LNCaP clone FGC (cell line): ENCODE measurements at regions not wholly inside any gene's neighbourhood (a gene's known extent, or its start where the extent isn't known, plus 50 kb on each side); places are given as distances from the start of the nearest gene placed in this dataset.

ENCODE experiments used
- DNase-seq: peaks from one replicate; pipeline ENCODE4 v3.0.0-alpha.2; 2011; ENCODE audit warnings: low read depth
- H3K4me3 ChIP-seq: 2 replicates; pipeline ENCODE4 v1.5.1; 2011; ENCODE audit warnings: mild to moderate bottlenecking, low read depth, low read length, control low read depth
- CTCF ChIP-seq: IDR thresholded peaks from 2 replicates; pipeline ENCODE4 v1.5.1; 2012; ENCODE audit warnings: mild to moderate bottlenecking; ENCODE audit not compliant: control insufficient read depth, insufficient read depth; ENCODE audit errors: extremely low read depth

DNA sequence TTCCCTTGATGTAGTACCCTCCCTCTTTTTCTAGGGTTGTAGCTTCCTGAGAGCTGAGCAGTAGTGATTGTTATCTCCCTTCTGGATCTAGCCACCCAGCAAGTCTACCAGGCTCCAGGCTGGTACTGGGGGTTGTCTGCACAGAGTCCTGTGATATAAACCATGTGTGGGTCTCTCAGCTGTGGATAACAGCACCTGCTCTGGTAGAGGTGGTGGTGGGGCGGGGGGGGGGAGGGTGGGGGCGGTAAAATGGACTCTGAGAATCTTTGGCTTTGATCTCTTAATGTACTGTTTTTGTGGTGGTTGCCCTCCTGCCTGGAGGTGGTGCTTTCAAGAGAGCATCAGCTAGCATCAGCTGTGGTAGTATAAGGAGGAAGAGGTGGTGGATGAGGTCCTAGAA lies 302.0 kb upstream of the CHRM2 start:
- H3K4me3 ChIP-seq, result no peak overlapping the region

GRCh38 chr7:136555933-136556332 lies 312.5 kb upstream of the CHRM2 start:
- no peak for DNase-seq
- TF ChIP-seq CTCF, result no peak
- H3K4me3 ChIP-seq, result no peak overlapping the region

More for the DNA sequence above, 302.0 kb upstream of the CHRM2 start:
- no peak for TF ChIP-seq CTCF
- DNase-seq, result no peak

GRCh38 chr7:136551618-136552017 lies 316.8 kb upstream of the CHRM2 start:
- no peak for DNase-seq
- no peak for TF ChIP-seq CTCF
- H3K4me3 ChIP-seq, result no peak overlapping the region

DNA sequence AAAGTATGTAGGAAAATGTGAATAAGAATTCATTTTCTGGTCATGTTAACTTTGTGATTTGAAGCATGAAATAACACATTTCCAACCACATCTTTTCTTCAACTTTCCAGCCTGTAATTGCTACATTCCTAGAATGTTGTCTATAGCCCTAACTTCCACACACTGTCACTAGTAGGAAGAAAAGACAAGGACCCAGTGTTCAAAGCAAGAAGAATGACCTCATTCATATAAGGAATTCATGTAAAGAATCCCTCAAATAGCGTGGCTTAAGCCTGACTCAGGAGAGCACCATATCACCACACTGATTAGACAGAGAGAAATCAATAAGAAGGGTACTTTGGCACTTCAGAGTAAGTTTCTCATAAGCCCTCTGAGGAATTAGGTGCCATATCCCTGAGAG lies 318.7 kb upstream of the CHRM2 start:
- TF ChIP-seq CTCF, result no peak
- DNase-seq, result no peak
- no peak overlapping the region for H3K4me3 ChIP-seq

DNA sequence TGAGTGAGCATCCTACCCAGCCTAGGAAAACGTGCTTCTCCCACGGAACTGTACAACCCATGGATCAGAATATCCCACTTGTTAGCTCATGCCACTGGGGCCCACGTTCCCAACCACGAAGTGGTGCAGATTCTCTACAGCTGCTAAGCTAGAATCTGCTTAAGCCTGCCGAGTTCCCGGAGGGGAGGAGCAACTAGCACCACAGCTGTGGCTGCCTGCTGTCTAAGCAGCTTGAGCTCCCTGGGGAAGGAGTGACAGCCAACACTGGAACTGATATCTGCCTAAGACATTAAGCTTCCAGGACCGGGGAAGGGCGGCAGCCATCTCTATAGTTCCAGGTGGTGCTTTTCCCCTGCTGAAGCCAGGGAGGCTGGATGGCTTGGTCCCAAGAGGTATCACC lies 334.7 kb upstream of the CHRM2 start:
- TF ChIP-seq CTCF, result no peak
- DNase-seq, result no peak
- no peak overlapping the region for H3K4me3 ChIP-seq

GRCh38 chr7:136530831-136531230 lies 337.6 kb upstream of the CHRM2 start:
- DNase-seq, result no peak
- no peak for TF ChIP-seq CTCF
- no peak overlapping the region for H3K4me3 ChIP-seq

DNA sequence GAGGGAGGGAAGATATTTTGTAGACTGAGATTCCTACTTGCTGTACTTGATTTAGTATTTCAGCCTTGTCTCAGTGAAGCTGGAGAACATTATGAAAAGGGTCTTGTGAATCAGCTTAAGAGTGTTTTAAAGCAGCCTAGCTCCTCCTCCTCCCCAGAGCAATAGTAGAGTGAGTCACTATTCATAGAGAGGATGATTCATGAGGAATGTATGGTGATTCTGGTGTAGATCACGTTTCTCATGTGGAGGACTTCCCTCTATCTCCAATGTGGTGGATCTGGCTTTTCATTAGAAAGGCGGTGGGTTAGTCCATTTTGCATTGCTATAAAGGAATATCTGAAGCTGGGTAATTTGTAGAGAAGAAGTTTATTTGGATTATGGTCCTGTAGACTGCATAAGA lies 340.1 kb upstream of the CHRM2 start:
- H3K4me3 ChIP-seq, result no peak overlapping the region
- DNase-seq, result no peak
- TF ChIP-seq CTCF, result no peak
